ENCODE measurements at regions not wholly inside any gene's neighbourhood (a gene's known extent, or its start where the extent isn't known, plus 50 kb on each side); places are given as distances from the start of the nearest gene placed in this dataset.

- ChIA-PET CTCF (no interaction called here), POLR2A (no interaction called here)
- no peak for TF ChIP-seq SIN3A (IDR thresholded peaks at IDR 0.05; ENCODE audit: borderline replicate concordance, insufficient read depth, low read depth, low read length)
- TF ChIP-seq REST (IDR thresholded peaks at IDR 0.05; ENCODE audit: insufficient read depth in 1 of 2, low read depth in 2 of 2, low read length in 1 of 2): no peak
- no peak for TF ChIP-seq CTCF (IDR thresholded peaks at IDR 0.05)
- TF ChIP-seq POLR2AphosphoS5 (IDR thresholded peaks at IDR 0.05; ENCODE audit: low read depth, low read length): no peak
- no peak for TF ChIP-seq TCF7L2 (IDR thresholded peaks at IDR 0.05; ENCODE audit: low read depth, low read length)
- no peaks in the 10 kb centered on the region for H3K9me3 ChIP-seq (ENCODE audit: control insufficient read depth, insufficient read depth, low read depth, low read length)
- no TSS peak for BruUV-seq (replicated peaks)
- DNase-seq (ENCODE audit: low read depth, low spot score) (no peak), ATAC-seq (no peak)
- H3K36me3 ChIP-seq (ENCODE audit: control insufficient read depth, insufficient read depth, low read length): no peaks in the 10 kb centered on the region
- in situ Hi-C loops (cut with HindIII; ENCODE audit: low pct_unique_long_range_greater_than_20kb, low sequenced_read_pairs): no loop called here
- intact Hi-C loops (cut with micrococcal nuclease; ENCODE audit: unreplicated experiment): no loop called here
- no peaks in the 10 kb centered on the region for H3K4me1 ChIP-seq (ENCODE audit: control insufficient read depth, insufficient read depth, low read length)
- H3K27me3 ChIP-seq (ENCODE audit: control insufficient read depth, insufficient read depth, low read length): peaks cover 7% of the 10 kb centered on the region
- no peak overlapping the region for H3K4me3 ChIP-seq (ENCODE audit: low read depth in 2 of 2, low read length in 2 of 2)
- H3K27ac ChIP-seq (ENCODE audit: low read length): no peak overlapping the region
Observed at GRCh38 chr1:34645109-34645688, 109.6 kb upstream of the GJB5 start.

- no peaks in the 10 kb centered on the region for H3K9me3 ChIP-seq (ENCODE audit: control insufficient read depth, insufficient read depth, low read depth, low read length)
- POLR2A ChIA-PET: no interaction called here
- in situ Hi-C loops (cut with HindIII; ENCODE audit: low pct_unique_long_range_greater_than_20kb, low sequenced_read_pairs): no loop called here
- intact Hi-C loops (cut with micrococcal nuclease; ENCODE audit: unreplicated experiment): no loop called here
- H3K27me3 ChIP-seq (ENCODE audit: control insufficient read depth, insufficient read depth, low read length): peaks cover 7% of the 10 kb centered on the region
- TF ChIP-seq CTCF (IDR thresholded peaks at IDR 0.05) (no peak), REST (IDR thresholded peaks at IDR 0.05; ENCODE audit: insufficient read depth in 1 of 2, low read depth in 2 of 2, low read length in 1 of 2) (no peak), POLR2AphosphoS5 (IDR thresholded peaks at IDR 0.05; ENCODE audit: low read depth, low read length) (no peak), SIN3A (IDR thresholded peaks at IDR 0.05; ENCODE audit: borderline replicate concordance, insufficient read depth, low read depth, low read length) (no peak), TCF7L2 (IDR thresholded peaks at IDR 0.05; ENCODE audit: low read depth, low read length) (no peak)
- no peaks in the 10 kb centered on the region for H3K36me3 ChIP-seq (ENCODE audit: control insufficient read depth, insufficient read depth, low read length)
- ATAC-seq (no peak), DNase-seq (ENCODE audit: low read depth, low spot score) (no peak)
- BruUV-seq (replicated peaks): no TSS peak
- CTCF ChIA-PET: no interaction called here
- no peaks in the 10 kb centered on the region for H3K4me1 ChIP-seq (ENCODE audit: control insufficient read depth, insufficient read depth, low read length)
- H3K27ac ChIP-seq (ENCODE audit: low read length): no peak overlapping the region
- no peak overlapping the region for H3K4me3 ChIP-seq (ENCODE audit: low read depth in 2 of 2, low read length in 2 of 2)
Observed at GRCh38 chr1:34645919-34646318, 108.9 kb upstream of the GJB5 start.

All from Panc1 (cell line).